GM20000 (cell line): ENCODE measurements at regions not wholly inside any gene's neighbourhood (a gene's known extent, or its start where the extent isn't known, plus 50 kb on each side); places are given as distances from the start of the nearest gene placed in this dataset.
"Not testable (repeated sequence)": the region's sequence is repeated elsewhere in the genome, so short reads cannot be mapped to it uniquely, and the experiment has no call there.

Source experiments
- DNase-seq: peaks from one replicate; pipeline ENCODE4 v3.0.0; 2012; ENCODE audit warnings: low spot score
- CTCF ChIP-seq: IDR thresholded peaks from 2 replicates; pipeline ENCODE4 v1.5.1; 2012; ENCODE audit warnings: mild to moderate bottlenecking, control low read depth; ENCODE audit errors: extremely low read depth, missing control alignments

- no peak for DNase-seq
- no peak for TF ChIP-seq CTCF
Observed at GRCh38 chr10:117457932-117458331, 82.7 kb upstream of the PDZD8 start.

- no peak for TF ChIP-seq CTCF
- DNase-seq: no peak
Observed at GRCh38 chr10:117457071-117457810, 82.0 kb upstream of the PDZD8 start.

GRCh38 chr10:117455346-117455745 lies 80.1 kb upstream of the PDZD8 start:
- TF ChIP-seq CTCF: no peak
- no peak for DNase-seq

GRCh38 chr10:117454502-117454901 lies 79.3 kb upstream of the PDZD8 start:
- DNase-seq: no peak
- TF ChIP-seq CTCF: no peak

GRCh38 chr10:117453484-117453883 lies 78.2 kb upstream of the PDZD8 start:
- DNase-seq: not testable (repeated sequence)

- no peak for DNase-seq
- no peak for TF ChIP-seq CTCF
Observed at GRCh38 chr10:117450940-117451339, 75.7 kb upstream of the PDZD8 start.

GRCh38 chr10:117449636-117450035 lies 74.4 kb upstream of the PDZD8 start:
- DNase-seq: no peak
- TF ChIP-seq CTCF: no peak

GRCh38 chr10:117448802-117449201 lies 73.6 kb upstream of the PDZD8 start:
- TF ChIP-seq CTCF: no peak
- no peak for DNase-seq
